ENCODE measurements at regions not wholly inside any gene's neighbourhood (a gene's known extent, or its start where the extent isn't known, plus 50 kb on each side); places are given as distances from the start of the nearest gene placed in this dataset.
A peak's percentile ranks its signal among the peaks of the same experiment; 100 is the strongest.
"Not testable (repeated sequence)": the region's sequence is repeated elsewhere in the genome, so short reads cannot be mapped to it uniquely, and the experiment has no call there.

- DNase-seq: peak; percentile 82
Measured at GRCh38 chr14:53741479-53742232, 215.0 kb downstream of the BMP4 start.

GRCh38 chr14:53740570-53740969, 216.1 kb downstream of the BMP4 start:
- DNase-seq: no peak

GRCh38 chr14:53735916-53736315, 220.7 kb downstream of the BMP4 start:
- peak; percentile 17 for DNase-seq

- no peak for DNase-seq
Measured at GRCh38 chr14:53723221-53723620, 233.4 kb downstream of the BMP4 start.

GRCh38 chr14:53719536-53719935, 237.1 kb downstream of the BMP4 start:
- no peak for DNase-seq

GRCh38 chr14:53716578-53716977, 240.0 kb downstream of the BMP4 start:
- peak; percentile 71 for DNase-seq

- DNase-seq: peak; percentile 36
Measured at GRCh38 chr14:53715193-53715721, 241.4 kb downstream of the BMP4 start.

GRCh38 chr14:53714495-53715192, 242.0 kb downstream of the BMP4 start:
- peak; percentile 41 for DNase-seq

- not testable (repeated sequence) for DNase-seq
Measured at GRCh38 chr14:53712901-53713300, 243.7 kb downstream of the BMP4 start.

GRCh38 chr14:53711205-53711604, 245.4 kb downstream of the BMP4 start:
- no peak for DNase-seq

GRCh38 chr14:53710615-53711014, 246.0 kb downstream of the BMP4 start:
- DNase-seq: no peak

- no peak for DNase-seq
Measured at GRCh38 chr14:53709381-53709780, 247.2 kb downstream of the BMP4 start.

GRCh38 chr14:53703457-53703856, 253.2 kb downstream of the BMP4 start:
- DNase-seq: no peak

GRCh38 chr14:53701108-53701875, 255.3 kb downstream of the BMP4 start:
- no peak for DNase-seq

- no peak for DNase-seq
Measured at GRCh38 chr14:53696217-53696965, 260.2 kb downstream of the BMP4 start.

GRCh38 chr14:53695692-53696214, 260.9 kb downstream of the BMP4 start:
- DNase-seq: no peak

- no peak for DNase-seq
Measured at GRCh38 chr14:53692885-53693284, 263.7 kb downstream of the BMP4 start.

- DNase-seq: no peak
Measured at GRCh38 chr14:53692451-53692850, 264.2 kb downstream of the BMP4 start.

- DNase-seq: no peak
Measured at GRCh38 chr14:53683229-53683628, 273.4 kb downstream of the BMP4 start.

GRCh38 chr14:53672526-53672925, 284.1 kb downstream of the BMP4 start:
- DNase-seq: no peak

GRCh38 chr14:53670701-53671100, 285.9 kb downstream of the BMP4 start:
- no peak for DNase-seq

- no peak for DNase-seq
Measured at GRCh38 chr14:53668897-53669296, 287.7 kb downstream of the BMP4 start.

Data from skin of body (tissue), 1 donor.